Stomach (tissue), 8 donors: ENCODE measurements at regions not wholly inside any gene's neighbourhood (a gene's known extent, or its start where the extent isn't known, plus 50 kb on each side); places are given as distances from the start of the nearest gene placed in this dataset.

Experiments
- DNase-seq, 2 donors: peaks; one replicate each; pipeline versions ENCODE4 v3.0.0 to v3.0.0-alpha.2; 2013 to 2019
- H3K27ac ChIP-seq, 5 donors: fragments of 200-600 bp in 4 of 5; sonication (generic) in 4 of 5; one replicate each; pipeline ENCODE4 v1.5.1; 2013 to 2019; ENCODE audit warnings: mild to moderate bottlenecking in 1 of 5, moderate library complexity in 1 of 5
- H3K27me3 ChIP-seq, 3 donors: fragments of 200-600 bp; sonication (generic); one replicate each; pipeline ENCODE4 v1.5.1; 2017 to 2019; ENCODE audit warnings: mixed run types in 1 of 3
- H3K36me3 ChIP-seq, 4 donors: fragments of 200-600 bp; sonication (generic); 1 replicate in 3 of 4; 2 replicates in 1 of 4; pipeline ENCODE4 v1.5.1; 2016 to 2019
- H3K4me1 ChIP-seq, 4 donors: fragments of 200-600 bp; sonication (generic); one replicate each; pipeline ENCODE4 v1.5.1; 2016 to 2019
- H3K4me3 ChIP-seq, 4 donors: fragments of 200-600 bp; sonication (generic) in 3 of 4; one replicate each; pipeline ENCODE4 v1.5.1; 2016 to 2019; ENCODE audit warnings: mild to moderate bottlenecking in 1 of 4
- H3K9me3 ChIP-seq, 4 donors: fragments of 200-600 bp; sonication (generic); one replicate each; pipeline ENCODE4 v1.5.1; 2016 to 2019
- EP300 ChIP-seq: sonication (generic); formaldehyde crosslinking; IDR thresholded peaks from one replicate; pipeline ENCODE4 v1.6.1; 2017; ENCODE audit warnings: antibody characterized with exemption
- POLR2A ChIP-seq, 4 donors: fragments of 450-650 bp; IDR thresholded peaks; one replicate each; pipeline ENCODE4 v1.6.1; 2016; ENCODE audit warnings: antibody characterized with exemption in 4 of 4, control low read depth in 2 of 4, mild to moderate bottlenecking in 1 of 4, moderate library complexity in 1 of 4
- POLR2AphosphoS5 ChIP-seq, 3 donors: sonication (generic); formaldehyde crosslinking; IDR thresholded peaks; one replicate each; pipeline ENCODE4 v1.6.1; 2016; ENCODE audit warnings: antibody characterized with exemption in 3 of 3
- WGBS, 5 donors: extraction: QIAGEN DNeasy Blood & Tissue Kit in 3 of 5; methylation state at CpG; one replicate each; pipeline versions ENCODE4 v1.1.5 to v1.1.7; 2013 to 2018; 5-methylcytosine and 5-hydroxymethylcytosine counted together
- intact Hi-C: fragments of 100-400 bp; cut with DNase I; formaldehyde crosslinking; loops from one replicate; pipeline ENCODE4 v1.15.1; 2023; ENCODE audit warnings: low total_unique reads
- TF ChIP-seq, protein P1 (sequence below), 7 experiments: fragments of 450-650 bp in 4 of 7; fragments of 200-600 bp in 3 of 7; sonication (generic) in 3 of 7; IDR thresholded peaks; one replicate each; pipeline ENCODE4 v1.5.1; 2016 to 2019; ENCODE audit warnings: antibody characterized with exemption in 7 of 7, control low read depth in 2 of 7, mild to moderate bottlenecking in 1 of 7
- donor health status: healthy with polysubstance abuse.
- donor health status: Bipolar disorder and iron deficiency.
- donor health status: healthy.

DNA sequence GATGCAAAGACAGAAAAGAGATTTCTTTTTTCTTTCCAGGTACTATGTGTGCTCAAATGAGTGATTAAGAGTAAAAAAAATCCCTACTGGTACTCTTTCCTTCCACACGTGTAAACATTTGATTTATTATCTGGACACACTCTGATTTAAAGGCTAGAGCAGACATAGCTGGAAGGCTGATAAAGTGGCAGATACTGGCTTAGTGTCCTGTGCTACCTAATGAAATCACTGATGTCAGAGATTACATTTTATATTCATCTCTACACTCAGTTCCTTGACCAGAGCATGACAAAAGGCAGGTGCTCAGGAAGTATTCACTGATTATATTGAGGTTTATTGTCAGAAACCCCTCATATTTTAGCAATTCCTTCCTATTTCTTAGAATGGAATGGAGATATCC lies 136.6 kb upstream of the SLC38A2 start:
- TF ChIP-seq EP300 (no peak), POLR2A (IDR thresholded peaks at IDR 0.05) (no peak), POLR2AphosphoS5 (IDR thresholded peaks at IDR 0.05) (no peak)
- TF ChIP-seq, protein P1, sequence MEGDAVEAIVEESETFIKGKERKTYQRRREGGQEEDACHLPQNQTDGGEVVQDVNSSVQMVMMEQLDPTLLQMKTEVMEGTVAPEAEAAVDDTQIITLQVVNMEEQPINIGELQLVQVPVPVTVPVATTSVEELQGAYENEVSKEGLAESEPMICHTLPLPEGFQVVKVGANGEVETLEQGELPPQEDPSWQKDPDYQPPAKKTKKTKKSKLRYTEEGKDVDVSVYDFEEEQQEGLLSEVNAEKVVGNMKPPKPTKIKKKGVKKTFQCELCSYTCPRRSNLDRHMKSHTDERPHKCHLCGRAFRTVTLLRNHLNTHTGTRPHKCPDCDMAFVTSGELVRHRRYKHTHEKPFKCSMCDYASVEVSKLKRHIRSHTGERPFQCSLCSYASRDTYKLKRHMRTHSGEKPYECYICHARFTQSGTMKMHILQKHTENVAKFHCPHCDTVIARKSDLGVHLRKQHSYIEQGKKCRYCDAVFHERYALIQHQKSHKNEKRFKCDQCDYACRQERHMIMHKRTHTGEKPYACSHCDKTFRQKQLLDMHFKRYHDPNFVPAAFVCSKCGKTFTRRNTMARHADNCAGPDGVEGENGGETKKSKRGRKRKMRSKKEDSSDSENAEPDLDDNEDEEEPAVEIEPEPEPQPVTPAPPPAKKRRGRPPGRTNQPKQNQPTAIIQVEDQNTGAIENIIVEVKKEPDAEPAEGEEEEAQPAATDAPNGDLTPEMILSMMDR (IDR thresholded peaks at IDR 0.05) = no peak
- 14 to 24% (median 23%) methylated on average over 1 of the region's 1 CpG for WGBS, 5 donors
- H3K27ac ChIP-seq = no peak overlapping the region
- no peaks in the 10 kb centered on the region for H3K27me3 ChIP-seq
- peaks cover 0 to 33% (median 15%) of the 10 kb centered on the region in 4 donors for H3K9me3 ChIP-seq
- no peak for DNase-seq
- intact Hi-C loops = no loop called here
- no peaks in the 10 kb centered on the region for H3K4me1 ChIP-seq
- H3K36me3 ChIP-seq = no peaks in the 10 kb centered on the region
- no peak overlapping the region for H3K4me3 ChIP-seq

DNA sequence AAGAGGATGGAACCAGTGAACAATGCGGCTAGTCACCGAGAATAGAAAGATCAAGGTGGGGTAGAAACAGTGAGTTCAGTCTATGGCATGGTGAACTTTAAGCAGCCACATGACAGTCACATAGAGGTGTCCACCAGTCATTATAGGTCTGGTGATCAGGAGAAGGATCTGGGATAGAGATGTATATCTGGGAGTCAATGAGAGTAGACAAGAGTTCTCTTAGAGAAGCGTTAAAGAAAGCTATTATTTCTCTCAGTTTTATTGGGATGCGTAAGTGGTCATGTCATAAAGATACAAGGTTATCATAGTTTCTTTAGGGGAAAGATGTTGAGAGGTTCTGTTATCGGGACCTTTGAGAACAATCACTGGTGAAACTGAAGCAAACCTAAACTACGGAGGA lies 136.1 kb upstream of the SLC38A2 start:
- Histone ChIP-seq H3K4me1 (no peaks in the 10 kb centered on the region), H3K27me3 (no peaks in the 10 kb centered on the region), H3K27ac (no peak overlapping the region), H3K4me3 (no peak overlapping the region), H3K36me3 (no peaks in the 10 kb centered on the region), H3K9me3 (peaks cover 0 to 33% (median 16%) of the 10 kb centered on the region in 4 donors)
- 93 to 97% (median 94%) methylated on average over 6 of the region's 6 CpGs for WGBS, 5 donors
- TF ChIP-seq, protein P1 (IDR thresholded peaks at IDR 0.05) = no peak
- TF ChIP-seq POLR2AphosphoS5 (IDR thresholded peaks at IDR 0.05) (no peak), POLR2A (IDR thresholded peaks at IDR 0.05) (no peak), EP300 (no peak)
- DNase-seq = no peak
- intact Hi-C loops = no loop called here

DNA sequence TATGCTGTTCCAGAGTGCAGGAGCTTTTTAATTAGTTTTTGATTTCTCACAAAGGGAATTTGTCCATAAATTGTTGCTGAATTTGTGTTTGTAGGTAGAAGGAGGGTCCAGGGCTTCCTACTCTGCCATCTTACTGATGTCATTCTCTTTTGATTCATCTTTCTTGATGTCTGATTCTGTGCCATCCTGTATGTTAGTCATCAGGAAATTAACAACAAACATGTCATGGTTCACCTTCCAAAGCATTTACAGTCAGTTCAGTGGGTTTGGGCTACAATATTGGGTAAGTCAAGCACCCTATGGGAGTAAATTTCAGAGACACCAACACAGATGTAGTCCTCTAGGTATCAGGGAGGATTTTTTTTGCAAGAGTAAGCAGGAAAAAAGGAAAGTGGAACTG lies 135.2 kb upstream of the SLC38A2 start:
- no peaks in the 10 kb centered on the region for H3K36me3 ChIP-seq
- intact Hi-C loops = no loop called here
- no peak overlapping the region for H3K27ac ChIP-seq
- no peak for DNase-seq
- no peak overlapping the region for H3K4me3 ChIP-seq
- TF ChIP-seq POLR2AphosphoS5 (IDR thresholded peaks at IDR 0.05) = no peak
- H3K27me3 ChIP-seq = no peaks in the 10 kb centered on the region
- H3K9me3 ChIP-seq = peaks cover 0 to 34% (median 17%) of the 10 kb centered on the region in 4 donors
- no peaks in the 10 kb centered on the region for H3K4me1 ChIP-seq

DNA sequence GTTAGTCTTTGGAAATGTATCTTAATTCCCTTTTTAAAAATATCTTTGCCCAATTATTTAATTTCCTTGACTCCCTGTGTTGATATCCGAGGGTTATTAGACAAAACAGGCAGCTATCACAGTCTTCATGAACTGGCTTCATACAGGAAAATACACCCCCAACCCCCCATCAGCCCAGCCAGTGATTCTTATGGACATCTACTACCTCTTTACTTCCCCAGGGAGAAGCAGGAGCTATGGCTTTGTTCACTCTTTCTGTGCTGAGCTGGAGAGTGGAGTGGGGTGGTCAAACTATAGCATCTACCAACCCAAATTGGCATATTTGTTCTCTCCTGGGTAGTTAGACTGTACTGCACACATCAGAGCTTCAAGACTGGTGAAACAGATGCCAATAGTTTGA lies 134.4 kb upstream of the SLC38A2 start:
- Histone ChIP-seq H3K27ac (no peak overlapping the region), H3K27me3 (no peaks in the 10 kb centered on the region), H3K4me1 (no peaks in the 10 kb centered on the region), H3K9me3 (peaks cover 0 to 34% (median 17%) of the 10 kb centered on the region in 4 donors), H3K36me3 (no peaks in the 10 kb centered on the region), H3K4me3 (no peak overlapping the region)
- intact Hi-C loops = no loop called here
- WGBS, 5 donors = 89 to 97% (median 93%) methylated on average over 1 of the region's 1 CpG
- DNase-seq = no peak
- TF ChIP-seq POLR2AphosphoS5 (IDR thresholded peaks at IDR 0.05) = no peak

DNA sequence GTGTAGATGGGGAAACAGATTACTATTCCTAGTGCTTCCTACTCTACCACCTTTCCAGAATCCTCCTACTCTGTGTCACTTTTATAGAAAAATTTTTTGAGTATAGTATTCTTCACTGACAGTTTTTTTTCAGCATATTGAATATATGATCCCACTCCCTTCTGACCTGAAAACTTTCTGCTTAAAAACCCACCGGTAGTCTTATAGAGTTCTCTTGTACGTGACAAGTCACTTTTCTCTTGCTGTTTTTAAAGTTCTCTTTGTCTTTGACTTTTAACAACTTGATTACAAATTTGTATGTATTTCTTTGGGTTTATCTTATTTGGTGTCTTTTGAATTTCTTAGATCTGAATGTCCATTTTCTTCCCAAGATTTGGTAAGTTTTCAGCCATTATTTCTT lies 133.6 kb upstream of the SLC38A2 start:
- Histone ChIP-seq H3K27ac (no peak overlapping the region), H3K36me3 (no peaks in the 10 kb centered on the region), H3K9me3 (peaks cover 0 to 30% (median 15%) of the 10 kb centered on the region in 4 donors), H3K4me1 (no peaks in the 10 kb centered on the region), H3K4me3 (no peak overlapping the region), H3K27me3 (no peaks in the 10 kb centered on the region)
- TF ChIP-seq, protein P1 (IDR thresholded peaks at IDR 0.05) = no peak
- WGBS, 5 donors = 92 to 100% (median 97%) methylated on average over 2 of the region's 2 CpGs
- no peak for DNase-seq
- intact Hi-C loops = no loop called here

DNA sequence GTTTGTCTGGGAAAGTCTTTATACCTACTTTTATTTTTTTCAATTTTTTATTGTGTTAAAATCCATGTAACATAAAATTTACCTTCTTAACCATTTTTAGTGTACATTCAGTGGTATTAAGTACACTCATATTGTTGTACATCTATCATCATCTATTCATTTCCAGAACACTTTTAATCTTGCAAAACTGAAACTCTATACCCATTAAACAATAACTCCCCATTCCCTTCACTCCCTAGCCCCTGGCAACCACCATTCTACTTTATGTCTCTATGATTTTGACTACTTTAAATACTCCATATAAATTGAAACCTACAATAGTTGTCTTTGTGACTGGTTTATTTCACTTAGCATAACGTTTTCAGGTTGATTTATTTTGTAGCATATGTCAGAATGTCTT lies 131.9 kb upstream of the SLC38A2 start:
- TF ChIP-seq POLR2AphosphoS5 (IDR thresholded peaks at IDR 0.05) = no peak
- TF ChIP-seq POLR2A (IDR thresholded peaks at IDR 0.05) = no peak
- no peak for TF ChIP-seq EP300
- TF ChIP-seq, protein P1 (IDR thresholded peaks at IDR 0.05) = no peak
- H3K4me3 ChIP-seq = no peak overlapping the region
- peaks cover 0 to 30% (median 11%) of the 10 kb centered on the region in 4 donors for H3K9me3 ChIP-seq
- H3K27me3 ChIP-seq = no peaks in the 10 kb centered on the region
- no peak overlapping the region for H3K27ac ChIP-seq
- no peak for DNase-seq
- no peaks in the 10 kb centered on the region for H3K4me1 ChIP-seq
- H3K36me3 ChIP-seq = no peaks in the 10 kb centered on the region
- 62 to 83% (median 72%) methylated on average over 1 of the region's 1 CpG for WGBS, 5 donors
- intact Hi-C loops = no loop called here
